Mesenchymal stem cell (in vitro differentiated cells and primary cell): ENCODE measurements at regions not wholly inside any gene's neighbourhood (a gene's known extent, or its start where the extent isn't known, plus 50 kb on each side); places are given as distances from the start of the nearest gene placed in this dataset.

Experiments used
- DNase-seq: peaks from one replicate; pipeline ENCODE4 v3.0.0-alpha.2; 2013
- H2AFZ ChIP-seq: one replicate; pipeline ENCODE4 v1.6.1; 2013; ENCODE audit warnings: low read depth, mild to moderate bottlenecking, control low read depth, inconsistent platforms, low read length, moderate library complexity
- H2AK5ac ChIP-seq: 2 replicates; pipeline ENCODE4 v1.6.1; 2013; ENCODE audit warnings: low read length, moderate library complexity, mild to moderate bottlenecking, inconsistent platforms; ENCODE audit not compliant: severe bottlenecking
- H2BK120ac ChIP-seq: one replicate; pipeline ENCODE4 v1.6.1; 2013; ENCODE audit warnings: low read depth, mild to moderate bottlenecking, inconsistent platforms, low read length, moderate library complexity
- H2BK12ac ChIP-seq, 2 experiments: one replicate each; pipeline ENCODE4 v1.6.1; 2013; ENCODE audit warnings: inconsistent platforms in 2 of 2, low read length in 2 of 2, mild to moderate bottlenecking in 2 of 2, moderate library complexity in 2 of 2, control low read depth in 1 of 2
- H2BK15ac ChIP-seq: one replicate; pipeline ENCODE4 v1.6.1; 2013; ENCODE audit warnings: mild to moderate bottlenecking, low read depth, inconsistent platforms; ENCODE audit not compliant: poor library complexity, severe bottlenecking
- H2BK5ac ChIP-seq: 2 replicates; pipeline ENCODE4 v1.6.1; 2013; ENCODE audit warnings: low read depth, mild to moderate bottlenecking, low read length, control low read depth, inconsistent platforms; ENCODE audit not compliant: poor library complexity, severe bottlenecking
- H3K14ac ChIP-seq, 2 experiments: one replicate each; pipeline ENCODE4 v1.6.1; 2013; ENCODE audit warnings: inconsistent platforms in 2 of 2, low read length in 2 of 2, control low read depth in 1 of 2, mild to moderate bottlenecking in 1 of 2, moderate library complexity in 1 of 2
- H3K18ac ChIP-seq, 2 experiments: one replicate each; pipeline ENCODE4 v1.6.1; 2013; ENCODE audit warnings: inconsistent platforms in 2 of 2, low read length in 2 of 2, control low read depth in 1 of 2, low read depth in 1 of 2, mild to moderate bottlenecking in 1 of 2
- H3K23ac ChIP-seq, 2 experiments: one replicate each; pipeline ENCODE4 v1.6.1; 2013; ENCODE audit warnings: inconsistent platforms in 2 of 2, low read length in 2 of 2, mild to moderate bottlenecking in 2 of 2, moderate library complexity in 2 of 2, control low read depth in 1 of 2
- H3K27ac ChIP-seq: 2 replicates; pipeline ENCODE4 v1.5.1; 2013; ENCODE audit warnings: mild to moderate bottlenecking, moderate library complexity, low read length, control low read depth, inconsistent platforms; ENCODE audit not compliant: poor library complexity, severe bottlenecking
- H3K27me3 ChIP-seq, 2 experiments: 2 replicates each; pipeline versions ENCODE4 v1.6.1 to v1.7.0; 2013; ENCODE audit warnings: low read length in 2 of 2, mild to moderate bottlenecking in 2 of 2, moderate library complexity in 2 of 2, control low read depth in 1 of 2, inconsistent platforms in 1 of 2; ENCODE audit not compliant: control insufficient read depth in 1 of 2, insufficient read depth in 1 of 2
- H3K36me3 ChIP-seq, 2 experiments: 2 replicates each; pipeline versions ENCODE4 v1.6.1 to v1.7.0; 2013; ENCODE audit warnings: low read length in 2 of 2, control low read depth in 1 of 2, inconsistent platforms in 1 of 2, low read depth in 1 of 2, mild to moderate bottlenecking in 1 of 2; ENCODE audit not compliant: insufficient read depth in 2 of 2, control insufficient read depth in 1 of 2
- H3K4ac ChIP-seq, 2 experiments: one replicate each; pipeline ENCODE4 v1.6.1; 2013; ENCODE audit warnings: inconsistent platforms in 2 of 2, low read length in 2 of 2, mild to moderate bottlenecking in 2 of 2, moderate library complexity in 2 of 2, control low read depth in 1 of 2, low read depth in 1 of 2
- H3K4me1 ChIP-seq: 2 replicates; pipeline ENCODE4 v1.6.1; 2013; ENCODE audit warnings: low read depth, low read length, control low read depth; ENCODE audit not compliant: control insufficient read depth, insufficient read depth
- H3K4me2 ChIP-seq: 2 replicates; pipeline ENCODE4 v1.6.1; 2013; ENCODE audit warnings: low read length, mild to moderate bottlenecking, inconsistent platforms; ENCODE audit not compliant: poor library complexity, severe bottlenecking
- H3K4me3 ChIP-seq, 2 experiments: 2 replicates each; pipeline versions ENCODE4 v1.5.1 to v1.7.0; 2013; ENCODE audit warnings: low read length in 2 of 2, mild to moderate bottlenecking in 2 of 2, control low read depth in 1 of 2, low read depth in 1 of 2; ENCODE audit not compliant: insufficient read depth in 1 of 2
- H3K79me1 ChIP-seq: replicated peaks from 2 replicates; pipeline ENCODE4 v1.6.1; 2013; ENCODE audit warnings: mild to moderate bottlenecking, control low read depth, low read length, inconsistent platforms; ENCODE audit not compliant: poor library complexity, severe bottlenecking
- H3K9ac ChIP-seq: 2 replicates; pipeline ENCODE4 v1.7.0; 2013; ENCODE audit warnings: mild to moderate bottlenecking, low read length, moderate library complexity
- H3K9me3 ChIP-seq: 2 replicates; pipeline ENCODE4 v1.7.0; 2013; ENCODE audit warnings: mild to moderate bottlenecking, low read length; ENCODE audit not compliant: control insufficient read depth
- H4K8ac ChIP-seq: one replicate; pipeline ENCODE4 v1.6.1; 2013; ENCODE audit warnings: inconsistent platforms, mild to moderate bottlenecking, low read length, moderate library complexity
- H4K91ac ChIP-seq: one replicate; pipeline ENCODE4 v1.6.1; 2013; ENCODE audit warnings: mild to moderate bottlenecking, low read length, inconsistent platforms
- WGBS: methylation state at CpG from one replicate; pipeline ENCODE4 v1.1.7; 2013; ENCODE audit warnings: mixed read lengths; 5-methylcytosine and 5-hydroxymethylcytosine counted together

GRCh38 chr7:25859412-25860274 is 292.4 kb upstream of the NFE2L3 start:
- H2AFZ ChIP-seq = no peak overlapping the region
- H4K8ac ChIP-seq = peak overlapping the region; percentile 77
- H2BK5ac ChIP-seq = no peak overlapping the region
- peak overlapping the region; percentile 99 for H3K27ac ChIP-seq
- no peaks in the 10 kb centered on the region for H3K36me3 ChIP-seq
- no peak overlapping the region for H3K4me2 ChIP-seq
- H2AK5ac ChIP-seq = peak overlapping the region; percentile 97
- peak overlapping the region; percentile 59 to 95 for H2BK12ac ChIP-seq
- peaks cover 0 to 18% of the 10 kb centered on the region in 2 experiments for H3K27me3 ChIP-seq
- H3K9ac ChIP-seq = no peak overlapping the region
- peak overlapping the region; percentile 40 to 97 for H3K23ac ChIP-seq
- peak overlapping the region; percentile 82 for H4K91ac ChIP-seq
- peaks cover 12% of the 10 kb centered on the region for H3K79me1 ChIP-seq
- peak overlapping the region; percentile 91 to 93 for H3K18ac ChIP-seq
- WGBS = 58% methylated on average over 15 of the region's 19 CpGs
- peaks cover 13% of the 10 kb centered on the region for H3K4me1 ChIP-seq
- H2BK120ac ChIP-seq = peak overlapping the region; percentile 90
- H3K14ac ChIP-seq = no peak overlapping the region
- H3K4ac ChIP-seq = peak overlapping the region; percentile 95 to 97
- no peaks in the 10 kb centered on the region for H3K9me3 ChIP-seq
- peak; percentile 48 for DNase-seq
- H2BK15ac ChIP-seq = peak overlapping the region; percentile 97
- no peak overlapping the region for H3K4me3 ChIP-seq

GRCh38 chr7:25860275-25861163 is 291.5 kb upstream of the NFE2L3 start:
- Histone ChIP-seq H3K23ac (no peak overlapping the region), H2BK5ac (no peak overlapping the region), H2BK15ac (peak overlapping the region; percentile 100), H3K4me1 (peaks cover 13% of the 10 kb centered on the region), H3K27ac (peak overlapping the region; percentile 47), H3K79me1 (peaks cover 12% of the 10 kb centered on the region), H3K27me3 (peaks cover 0 to 26% of the 10 kb centered on the region in 2 experiments), H3K4ac (peak overlapping the region; percentile 75 to 88), H3K14ac (no peak overlapping the region), H3K36me3 (no peaks in the 10 kb centered on the region), H2AK5ac (peak overlapping the region; percentile 90), H2BK120ac (peak overlapping the region; percentile 92), H3K4me2 (peak overlapping the region; percentile 28), H3K4me3 (no peak overlapping the region), H3K18ac (peak overlapping the region; percentile 38 to 79), H2AFZ (peak overlapping the region; percentile 61), H2BK12ac (peak overlapping the region; percentile 54 to 93), H3K9me3 (no peaks in the 10 kb centered on the region), H4K91ac (peak overlapping the region; percentile 80), H4K8ac (peak overlapping the region; percentile 97), H3K9ac (no peak overlapping the region)
- 5% methylated on average over 31 of the region's 36 CpGs for WGBS
- peak; percentile 92 for DNase-seq

- Histone ChIP-seq H3K18ac (peak overlapping the region in 1 of 2 experiments; percentile 79), H3K36me3 (no peaks in the 10 kb centered on the region), H3K4ac (peak overlapping the region in 1 of 2 experiments; percentile 79), H4K8ac (peak overlapping the region; percentile 49), H3K27ac (no peak overlapping the region), H2AK5ac (no peak overlapping the region), H2BK15ac (no peak overlapping the region), H2BK5ac (no peak overlapping the region), H3K23ac (no peak overlapping the region), H2BK12ac (no peak overlapping the region), H2AFZ (no peak overlapping the region), H3K79me1 (peaks cover 12% of the 10 kb centered on the region), H4K91ac (no peak overlapping the region), H2BK120ac (peak overlapping the region; percentile 92), H3K4me3 (peak overlapping the region in 1 of 2 experiments; percentile 79), H3K9me3 (no peaks in the 10 kb centered on the region), H3K4me1 (peaks cover 13% of the 10 kb centered on the region), H3K4me2 (no peak overlapping the region), H3K27me3 (peaks cover 0 to 32% of the 10 kb centered on the region in 2 experiments), H3K14ac (no peak overlapping the region), H3K9ac (peak overlapping the region; percentile 81)
- WGBS = 44% methylated on average over 1 of the region's 7 CpGs
- DNase-seq = no peak
These were observed 290.9 kb upstream of the NFE2L3 start for GRCh38 chr7:25861164-25861496.
